HEK293 (cell line): ENCODE measurements at regions not wholly inside any gene's neighbourhood (a gene's known extent, or its start where the extent isn't known, plus 50 kb on each side); places are given as distances from the start of the nearest gene placed in this dataset.

ENCODE experiments used
- CTCF ChIA-PET: fragments of 350-600 bp; formaldehyde crosslinking; extraction: SDS; loops from one replicate; lab custom pipeline; 2021; ENCODE audit warnings: antibody characterized with exemption; lab: Yijun Ruan, JAX
- POLR2A ChIA-PET: fragments of 300-600 bp; formaldehyde crosslinking; extraction: SDS; loops from one replicate; lab custom pipeline; 2020; ENCODE audit warnings: antibody characterized with exemption, inconsistent platforms; lab: Yijun Ruan, JAX
- H3K27ac ChIP-seq: fragments of 200-500 bp; sonication (Bioruptor generic); 2 replicates; pipeline ENCODE4 v1.5.1; 2014; ENCODE audit warnings: low read depth, low read length, control low read depth, inconsistent platforms; ENCODE audit errors: extremely low read depth
- H3K36me3 ChIP-seq, 2 experiments: fragments of 200-500 bp in 1 of 2; sonication (Bioruptor generic) in 1 of 2; 1 replicate in 1 of 2; 2 replicates in 1 of 2; pipeline ENCODE4 v1.5.1; 2014 to 2017; ENCODE audit warnings: inconsistent platforms in 2 of 2, low read length in 2 of 2; ENCODE audit not compliant: control insufficient read depth in 2 of 2, insufficient read depth in 1 of 2
- H3K4me1 ChIP-seq: fragments of 200-500 bp; sonication (Bioruptor generic); 2 replicates; pipeline ENCODE4 v1.5.1; 2014; ENCODE audit warnings: mild to moderate bottlenecking, low read length, inconsistent platforms; ENCODE audit not compliant: control insufficient read depth, insufficient read depth
- H3K4me3 ChIP-seq: 2 replicates; pipeline ENCODE4 v1.5.1; 2011; ENCODE audit warnings: low read depth, mild to moderate bottlenecking, control low read depth, low read length, moderate library complexity
- H3K9me3 ChIP-seq: fragments of 200-500 bp; sonication (Bioruptor generic); 2 replicates; pipeline ENCODE4 v1.5.1; 2014; ENCODE audit warnings: low read depth, low read length, inconsistent platforms; ENCODE audit not compliant: control insufficient read depth, insufficient read depth
- BCL11A ChIP-seq: fragments of 450-650 bp; formaldehyde crosslinking; IDR thresholded peaks from 2 replicates; pipeline ENCODE4 v1.5.1; 2016; ENCODE audit warnings: low read depth, missing biosample characterization, missing genetic modification characterization
- HOXA7 ChIP-seq: sonication (generic); formaldehyde crosslinking; IDR thresholded peaks from 2 replicates; pipeline ENCODE4 v1.8.1; 2022; ENCODE audit warnings: missing genetic modification reagents, borderline replicate concordance
- HOXC10 ChIP-seq: sonication (generic); formaldehyde crosslinking; IDR thresholded peaks from 2 replicates; pipeline ENCODE4 v1.8.1; 2023; ENCODE audit warnings: mild to moderate bottlenecking, missing genetic modification reagents
- PRDM4 ChIP-seq: fragments of 450-650 bp; formaldehyde crosslinking; IDR thresholded peaks from 2 replicates; pipeline ENCODE4 v1.5.1; 2017; ENCODE audit warnings: missing biosample characterization, missing genetic modification characterization
- PRDM6 ChIP-seq: fragments of 450-650 bp; formaldehyde crosslinking; IDR thresholded peaks from 2 replicates; pipeline ENCODE4 v1.5.1; 2017; ENCODE audit warnings: missing biosample characterization, missing genetic modification characterization
- TRIM28 ChIP-seq: IDR thresholded peaks from 2 replicates; pipeline ENCODE4 v1.6.1; 2011; ENCODE audit warnings: low read length, control low read depth, borderline replicate concordance
- ZBTB17 ChIP-seq: fragments of 450-650 bp; formaldehyde crosslinking; IDR thresholded peaks from 2 replicates; pipeline ENCODE4 v1.5.1; 2016; ENCODE audit warnings: missing biosample characterization, missing genetic modification characterization
- ZFHX2 ChIP-seq: fragments of 450-650 bp; formaldehyde crosslinking; conservative IDR thresholded peaks from 2 replicates; pipeline ENCODE4 v1.5.1; 2016; ENCODE audit warnings: missing biosample characterization, missing genetic modification characterization
- ZNF174 ChIP-seq: fragments of 450-650 bp; formaldehyde crosslinking; IDR thresholded peaks from 2 replicates; pipeline ENCODE4 v1.5.0; 2017; ENCODE audit warnings: missing biosample characterization, mild to moderate bottlenecking, missing genetic modification characterization
- ZNF19 ChIP-seq: fragments of 450-650 bp; formaldehyde crosslinking; IDR thresholded peaks from 2 replicates; pipeline ENCODE4; 2016; ENCODE audit warnings: missing biosample characterization, missing genetic modification characterization, low read depth
- ZNF521 ChIP-seq: fragments of 450-650 bp; formaldehyde crosslinking; IDR thresholded peaks from 2 replicates; pipeline ENCODE4 v1.5.1; 2017; ENCODE audit warnings: missing biosample characterization, mild to moderate bottlenecking, missing genetic modification characterization
- ZNF561 ChIP-seq: fragments of 450-650 bp; IDR thresholded peaks from 2 replicates; pipeline ENCODE4 v1.5.1; 2018; ENCODE audit warnings: missing biosample characterization, missing genetic modification characterization, borderline replicate concordance
- ZNF626 ChIP-seq: fragments of 450-650 bp; sonication (Bioruptor Pico); formaldehyde crosslinking; IDR thresholded peaks from 2 replicates; pipeline ENCODE4 v1.5.1; 2018; ENCODE audit warnings: missing biosample characterization, missing genetic modification characterization, inconsistent platforms
- ZNF645 ChIP-seq: fragments of 450-650 bp; formaldehyde crosslinking; IDR thresholded peaks from 2 replicates; pipeline ENCODE4; 2016; ENCODE audit warnings: missing biosample characterization, missing genetic modification characterization
- ZNF658 ChIP-seq: fragments of 450-650 bp; formaldehyde crosslinking; IDR thresholded peaks from 2 replicates; pipeline ENCODE4; 2016; ENCODE audit warnings: missing biosample characterization, missing genetic modification characterization
- ZSCAN23 ChIP-seq: fragments of 450-650 bp; formaldehyde crosslinking; IDR thresholded peaks from 2 replicates; pipeline ENCODE4 v1.5.1; 2016; ENCODE audit warnings: missing biosample characterization, missing genetic modification characterization
- TF ChIP-seq, protein P1 (sequence below): fragments of 450-650 bp; formaldehyde crosslinking; IDR thresholded peaks from 2 replicates; pipeline ENCODE4 v1.5.1; 2016; ENCODE audit warnings: missing biosample characterization, missing genetic modification characterization

- no peak for TF ChIP-seq HOXA7 (CRISPR knock-in tag)
These were observed 209.8 kb downstream of the BMP7 start (continued) for GRCh38 chr20:57056651-57057050.

GRCh38 chr20:57059055-57059596 is 207.3 kb downstream of the BMP7 start:
- TF ChIP-seq HOXC10 (CRISPR knock-in tag) (no peak), ZBTB17 (tag by site-specific recombination) (no peak), ZFHX2 (tag by site-specific recombination) (no peak), ZNF174 (no peak), ZNF19 (tag by site-specific recombination) (no peak), PRDM4 (no peak), ZNF626 (no peak), ZNF561 (tag by site-specific recombination) (no peak), ZSCAN23 (tag by site-specific recombination) (no peak)
- Histone ChIP-seq H3K4me3 (no peak overlapping the region), H3K9me3 (no peaks in the 10 kb centered on the region), H3K36me3 (no peaks in the 10 kb centered on the region), H3K27ac (no peak overlapping the region), H3K4me1 (no peaks in the 10 kb centered on the region)
- ChIA-PET CTCF (interaction anchor here (0.6 to 4.3 kb wide), 6 partner anchors 13 to 556 kb away, joined by 3 to 38 read pairs (median 4); no protein-coding TSS in a partner anchor), POLR2A (interaction anchor here (0.6 kb wide), 1 partner anchor 13 kb away, joined by 3 read pairs; no protein-coding TSS in a partner anchor)

- Histone ChIP-seq H3K27ac (no peak overlapping the region), H3K4me3 (no peak overlapping the region), H3K36me3 (no peaks in the 10 kb centered on the region), H3K9me3 (no peaks in the 10 kb centered on the region), H3K4me1 (no peaks in the 10 kb centered on the region)
- TF ChIP-seq TRIM28 (no peak), ZNF521 (no peak), ZNF658 (tag by site-specific recombination) (no peak), PRDM6 (tag by site-specific recombination) (no peak), BCL11A (no peak), ZNF645 (no peak)
- TF ChIP-seq, protein P1, sequence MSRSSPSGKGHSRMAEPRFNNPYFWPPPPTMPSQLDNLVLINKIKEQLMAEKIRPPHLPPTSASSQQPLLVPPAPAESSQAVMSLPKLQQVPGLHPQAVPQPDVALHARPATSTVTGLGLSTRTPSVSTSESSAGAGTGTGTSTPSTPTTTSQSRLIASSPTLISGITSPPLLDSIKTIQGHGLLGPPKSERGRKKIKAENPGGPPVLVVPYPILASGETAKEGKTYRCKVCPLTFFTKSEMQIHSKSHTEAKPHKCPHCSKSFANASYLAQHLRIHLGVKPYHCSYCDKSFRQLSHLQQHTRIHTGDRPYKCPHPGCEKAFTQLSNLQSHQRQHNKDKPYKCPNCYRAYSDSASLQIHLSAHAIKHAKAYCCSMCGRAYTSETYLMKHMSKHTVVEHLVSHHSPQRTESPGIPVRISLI (tag by site-specific recombination) = no peak
- ChIA-PET POLR2A (no interaction called here), CTCF (interaction anchor here (0.6 to 4.3 kb wide), 29 partner anchors 10 to 872 kb away, joined by 3 to 38 read pairs (median 4); no protein-coding TSS in a partner anchor)
These were observed 205.9 kb downstream of the BMP7 start for GRCh38 chr20:57060407-57061050.
